ENCODE measurements at regions not wholly inside any gene's neighbourhood (a gene's known extent, or its start where the extent isn't known, plus 50 kb on each side); places are given as distances from the start of the nearest gene placed in this dataset.

- Histone ChIP-seq H3K36me3 (replicated peaks in 1 of 2; ENCODE audit: control insufficient read depth in 1 of 2, insufficient read depth in 2 of 2, low read length in 1 of 2) (no peaks in the 10 kb centered on the region), H3K79me2 (ENCODE audit: insufficient read depth) (no peaks in the 10 kb centered on the region), H3F3A (replicated peaks; ENCODE audit: insufficient read depth) (no peaks in the 10 kb centered on the region), H3K4me3 (ENCODE audit: low read depth in 2 of 2, low read length in 1 of 2) (no peak overlapping the region), H3K4me1 (ENCODE audit: control insufficient read depth in 1 of 2, insufficient read depth in 2 of 2, low read depth in 1 of 2, low read length in 1 of 2) (peaks cover 0 to 2% of the 10 kb centered on the region in 2 experiments; a peak in 2 of 4 replicates), H3K27ac (ENCODE audit: low read depth in 2 of 2, low read length in 1 of 2) (peak overlapping the region in 1 of 2 experiments; percentile 58; a peak in 2 of 4 replicates), H3K4me2 (no peak overlapping the region), H3K9ac (no peak overlapping the region), H4K20me1 (ENCODE audit: insufficient read depth) (no peaks in the 10 kb centered on the region), H2AFZ (ENCODE audit: low read depth) (no peak overlapping the region), H3K9me3 (no peaks in the 10 kb centered on the region), H3K27me3 (ENCODE audit: insufficient read depth) (no peaks in the 10 kb centered on the region), H3K9me2 (no peaks in the 10 kb centered on the region)
- TF ChIP-seq YY1 (IDR thresholded peaks at IDR 0.05; ENCODE audit: low read depth) (no peak), USF2 (IDR thresholded peaks at IDR 0.05; ENCODE audit: borderline replicate concordance, low read depth, low read length) (no peak), RCOR1 (IDR thresholded peaks at IDR 0.05; ENCODE audit: low read length) (no peak), MAX (IDR thresholded peaks at IDR 0.05; ENCODE audit: low read depth) (no peak), GABPA (IDR thresholded peaks at IDR 0.05; ENCODE audit: low read depth) (no peak), TAF1 (IDR thresholded peaks at IDR 0.05; ENCODE audit: borderline replicate concordance, low read depth, low read length) (no peak), SMC3 (IDR thresholded peaks at IDR 0.05; ENCODE audit: low read depth, low read length) (no peak), TEAD4 (IDR thresholded peaks at IDR 0.05; ENCODE audit: borderline replicate concordance, insufficient read depth) (no peak), USF1 (IDR thresholded peaks at IDR 0.05; ENCODE audit: borderline replicate concordance, low read depth) (no peak), ELF1 (IDR thresholded peaks at IDR 0.05) (no peak), NFIC (IDR thresholded peaks at IDR 0.05; ENCODE audit: borderline replicate concordance) (no peak), GATA2 (CRISPR knock-in tag; IDR thresholded peaks at IDR 0.05) (no peak), FOXM1 (IDR thresholded peaks at IDR 0.05; ENCODE audit: low read depth) (no peak)
- ChIA-PET CTCF (no interaction called here), POLR2A (no interaction called here)
- DNase-seq = no peak
- 83% methylated on average over 1 of the region's 1 CpG for WGBS (ENCODE audit: low lambda C conversion rate)
These were observed 1939.8 kb downstream of the EFNA5 start for GRCh38 chr5:105730982-105731381.

GRCh38 chr5:105726093-105726492 is 1944.6 kb downstream of the EFNA5 start:
- WGBS (ENCODE audit: low lambda C conversion rate) = 71% methylated on average over 2 of the region's 4 CpGs
- no peak for DNase-seq
- ChIA-PET CTCF (interaction anchor here (0.6 kb wide), 1 partner anchor 254 kb away, joined by 3 read pairs; no protein-coding TSS in a partner anchor), POLR2A (no interaction called here)
- no peaks in the 10 kb centered on the region for H3F3A ChIP-seq (replicated peaks; ENCODE audit: insufficient read depth)
- no peak overlapping the region for H2AFZ ChIP-seq (ENCODE audit: low read depth)
- TF ChIP-seq JUND (IDR thresholded peaks at IDR 0.05) (no peak), EP300 (IDR thresholded peaks at IDR 0.05; ENCODE audit: borderline replicate concordance in 1 of 2, low read depth in 1 of 2, low read length in 1 of 2) (no peak), FOXJ3 (CRISPR knock-in tag; IDR thresholded peaks at IDR 0.05) (no peak), SMC3 (IDR thresholded peaks at IDR 0.05; ENCODE audit: low read depth, low read length) (no peak), NFIC (IDR thresholded peaks at IDR 0.05; ENCODE audit: borderline replicate concordance) (no peak), FOSL2 (IDR thresholded peaks at IDR 0.05; ENCODE audit: borderline replicate concordance, low read depth) (no peak), FOXM1 (IDR thresholded peaks at IDR 0.05; ENCODE audit: low read depth) (no peak), RFX5 (IDR thresholded peaks at IDR 0.05; ENCODE audit: low read length) (no peak), POLR2AphosphoS5 (IDR thresholded peaks at IDR 0.05; ENCODE audit: low read depth, low read length) (no peak), IRF3 (IDR thresholded peaks at IDR 0.05; ENCODE audit: low read depth, low read length) (no peak), EZH2phosphoT487 (IDR thresholded peaks at IDR 0.05; ENCODE audit: borderline replicate concordance, low read depth) (no peak)
- no peak overlapping the region for H3K4me3 ChIP-seq (ENCODE audit: low read depth in 2 of 2, low read length in 1 of 2)
- no peaks in the 10 kb centered on the region for H3K79me2 ChIP-seq (ENCODE audit: insufficient read depth)
- H3K4me1 ChIP-seq (ENCODE audit: control insufficient read depth in 1 of 2, insufficient read depth in 2 of 2, low read depth in 1 of 2, low read length in 1 of 2) = peaks cover 0 to 2% of the 10 kb centered on the region in 2 experiments; a peak in 2 of 4 replicates
- no peak overlapping the region for H3K9ac ChIP-seq
- no peaks in the 10 kb centered on the region for H3K27me3 ChIP-seq (ENCODE audit: insufficient read depth)
- H3K9me2 ChIP-seq = no peaks in the 10 kb centered on the region
- H3K27ac ChIP-seq (ENCODE audit: low read depth in 2 of 2, low read length in 1 of 2) = no peak overlapping the region
- H3K36me3 ChIP-seq (replicated peaks in 1 of 2; ENCODE audit: control insufficient read depth in 1 of 2, insufficient read depth in 2 of 2, low read length in 1 of 2) = no peaks in the 10 kb centered on the region
- no peak overlapping the region for H3K4me2 ChIP-seq
- H4K20me1 ChIP-seq (ENCODE audit: insufficient read depth) = no peaks in the 10 kb centered on the region
- H3K9me3 ChIP-seq = no peaks in the 10 kb centered on the region
